Neural cell (in vitro differentiated cells): ENCODE measurements at regions not wholly inside any gene's neighbourhood (a gene's known extent, or its start where the extent isn't known, plus 50 kb on each side); places are given as distances from the start of the nearest gene placed in this dataset.
A peak's percentile ranks its signal among the peaks of the same experiment; 100 is the strongest.

ENCODE experiments used
- H2AFZ ChIP-seq: fragments of 200-600, 300-800 bp; sonication (generic), shearing (Covaris generic); 2 replicates; pipeline ENCODE4 v1.6.0; 2014; ENCODE audit warnings: low read depth, mild to moderate bottlenecking, antibody characterized with exemption, low read length, moderate library complexity
- H3F3A ChIP-seq: fragments of 200-600 bp; shearing (Covaris generic); 2 replicates; pipeline ENCODE4 v1.6.1; 2016; ENCODE audit warnings: mild to moderate bottlenecking, moderate library complexity, mixed read lengths, antibody characterized with exemption, low read length; ENCODE audit not compliant: insufficient read depth, poor library complexity, severe bottlenecking
- H3K27ac ChIP-seq: fragments of 200-600, 300-800 bp; sonication (generic), shearing (Covaris generic); 2 replicates; pipeline ENCODE4 v1.5.1; 2014; ENCODE audit warnings: mild to moderate bottlenecking, low read length, moderate library complexity
- H3K27me3 ChIP-seq: fragments of 300-800, 200-600 bp; sonication (generic), shearing (Covaris generic); 2 replicates; pipeline ENCODE4 v1.6.0; 2014; ENCODE audit warnings: mild to moderate bottlenecking, low read depth, low read length, moderate library complexity; ENCODE audit not compliant: insufficient read depth
- H3K36me3 ChIP-seq: fragments of 300-800, 200-600 bp; sonication (generic), shearing (Covaris generic); 2 replicates; pipeline ENCODE4 v1.5.1; 2014; ENCODE audit warnings: mild to moderate bottlenecking, antibody characterized with exemption, low read length, moderate library complexity; ENCODE audit not compliant: insufficient read depth
- H3K4me2 ChIP-seq: fragments of 300-800, 200-600 bp; sonication (generic), shearing (Covaris generic); 2 replicates; pipeline ENCODE4 v1.6.0; 2014; ENCODE audit warnings: mild to moderate bottlenecking, low read length
- H3K4me3 ChIP-seq: fragments of 300-800, 200-600 bp; sonication (generic), shearing (Covaris generic); 2 replicates; pipeline ENCODE4 v1.5.1; 2014; ENCODE audit warnings: mild to moderate bottlenecking, low read length, moderate library complexity
- H3K79me2 ChIP-seq: fragments of 200-600 bp; shearing (Covaris generic); replicated peaks from 2 replicates; pipeline ENCODE4 v1.6.0; 2014; ENCODE audit warnings: mild to moderate bottlenecking, low read length, moderate library complexity; ENCODE audit not compliant: insufficient read depth
- H3K9ac ChIP-seq: fragments of 300-800, 200-600 bp; sonication (generic), shearing (Covaris generic); 2 replicates; pipeline ENCODE4 v1.6.1; 2016; ENCODE audit warnings: mild to moderate bottlenecking, low read length, mixed read lengths
- H3K9me2 ChIP-seq: fragments of 200-600 bp; shearing (Covaris generic); 2 replicates; pipeline ENCODE4 v1.6.1; 2016; ENCODE audit warnings: mild to moderate bottlenecking, low read length, mixed read lengths; ENCODE audit not compliant: insufficient read depth
- H3K9me3 ChIP-seq: fragments of 200-600, 300-800 bp; sonication (generic), shearing (Covaris generic); 2 replicates; pipeline ENCODE4 v1.6.1; 2016; ENCODE audit warnings: mild to moderate bottlenecking, mixed run types, low read length, moderate library complexity, mixed read lengths
- H4K20me1 ChIP-seq: fragments of 200-600 bp; shearing (Covaris generic); 2 replicates; pipeline ENCODE4 v1.6.1; 2016; ENCODE audit warnings: mild to moderate bottlenecking, mixed run types; ENCODE audit not compliant: insufficient read depth
- CTCF ChIP-seq: fragments of 450-650 bp; IDR thresholded peaks from 2 replicates; pipeline ENCODE4 v1.5.1; 2014; ENCODE audit warnings: antibody characterized with exemption, mild to moderate bottlenecking, moderate library complexity; ENCODE audit not compliant: poor library complexity, severe bottlenecking
- EP300 ChIP-seq: fragments of 450-650 bp; conservative IDR thresholded peaks from 2 replicates; pipeline ENCODE4 v1.6.1; 2014; ENCODE audit warnings: antibody characterized with exemption, mild to moderate bottlenecking, moderate library complexity; ENCODE audit not compliant: poor library complexity, severe bottlenecking
- EZH2 ChIP-seq: fragments of 200-600, 300-800 bp; shearing (Covaris generic), sonication (generic); IDR thresholded peaks from 2 replicates; pipeline ENCODE4 v1.6.1; 2014; ENCODE audit warnings: antibody characterized with exemption, low read length, borderline replicate concordance, mild to moderate bottlenecking; ENCODE audit not compliant: insufficient read depth, poor library complexity, severe bottlenecking
- MXI1 ChIP-seq: fragments of 450-650 bp; conservative IDR thresholded peaks from 2 replicates; pipeline ENCODE4 v1.6.1; 2014; ENCODE audit warnings: antibody characterized with exemption, mild to moderate bottlenecking; ENCODE audit not compliant: poor library complexity, severe bottlenecking
- POLR2AphosphoS5 ChIP-seq: IDR thresholded peaks from 2 replicates; pipeline ENCODE4 v1.6.1; 2012
- RAD21 ChIP-seq: fragments of 450-650 bp; conservative IDR thresholded peaks from 2 replicates; pipeline ENCODE4 v1.6.1; 2014; ENCODE audit warnings: antibody characterized with exemption, mild to moderate bottlenecking, moderate library complexity
- SMC3 ChIP-seq: fragments of 450-650 bp; conservative IDR thresholded peaks from 2 replicates; pipeline ENCODE4 v1.6.1; 2014; ENCODE audit warnings: antibody characterized with exemption, mild to moderate bottlenecking, moderate library complexity; ENCODE audit not compliant: poor library complexity
- TAF1 ChIP-seq: IDR thresholded peaks from 2 replicates; pipeline ENCODE4 v1.6.1; 2012; ENCODE audit warnings: low read depth
- TF ChIP-seq, protein P1 (sequence below): IDR thresholded peaks from 2 replicates; pipeline ENCODE4 v1.6.1; 2012; ENCODE audit warnings: borderline replicate concordance

- H3K4me3 ChIP-seq = no peak overlapping the region
- H2AFZ ChIP-seq = no peak overlapping the region
- H3K27ac ChIP-seq = peak overlapping the region; percentile 48
- no peaks in the 10 kb centered on the region for H3K79me2 ChIP-seq
- no peaks in the 10 kb centered on the region for H3K9me2 ChIP-seq
- no peaks in the 10 kb centered on the region for H3K27me3 ChIP-seq
- TF ChIP-seq CTCF = peak; percentile 15
- TF ChIP-seq TAF1 = no peak
- no peak overlapping the region for H3K9ac ChIP-seq
- no peaks in the 10 kb centered on the region for H3K9me3 ChIP-seq
- no peaks in the 10 kb centered on the region for H3K36me3 ChIP-seq
- H3F3A ChIP-seq = no peaks in the 10 kb centered on the region
- H4K20me1 ChIP-seq = no peaks in the 10 kb centered on the region
- H3K4me2 ChIP-seq = no peak overlapping the region
Measured at GRCh38 chr13:67366533-67366932, 136.4 kb upstream of the PCDH9 start.

GRCh38 chr13:67355812-67356476 lies 125.8 kb upstream of the PCDH9 start:
- Histone ChIP-seq H3K27ac (no peak overlapping the region), H3K4me2 (no peak overlapping the region), H4K20me1 (no peaks in the 10 kb centered on the region), H2AFZ (no peak overlapping the region), H3K9me2 (no peaks in the 10 kb centered on the region), H3K36me3 (no peaks in the 10 kb centered on the region), H3K27me3 (no peaks in the 10 kb centered on the region), H3K9ac (no peak overlapping the region), H3F3A (no peaks in the 10 kb centered on the region), H3K9me3 (no peaks in the 10 kb centered on the region), H3K4me3 (no peak overlapping the region), H3K79me2 (no peaks in the 10 kb centered on the region)
- no peak for TF ChIP-seq SMC3
- TF ChIP-seq, protein P1, sequence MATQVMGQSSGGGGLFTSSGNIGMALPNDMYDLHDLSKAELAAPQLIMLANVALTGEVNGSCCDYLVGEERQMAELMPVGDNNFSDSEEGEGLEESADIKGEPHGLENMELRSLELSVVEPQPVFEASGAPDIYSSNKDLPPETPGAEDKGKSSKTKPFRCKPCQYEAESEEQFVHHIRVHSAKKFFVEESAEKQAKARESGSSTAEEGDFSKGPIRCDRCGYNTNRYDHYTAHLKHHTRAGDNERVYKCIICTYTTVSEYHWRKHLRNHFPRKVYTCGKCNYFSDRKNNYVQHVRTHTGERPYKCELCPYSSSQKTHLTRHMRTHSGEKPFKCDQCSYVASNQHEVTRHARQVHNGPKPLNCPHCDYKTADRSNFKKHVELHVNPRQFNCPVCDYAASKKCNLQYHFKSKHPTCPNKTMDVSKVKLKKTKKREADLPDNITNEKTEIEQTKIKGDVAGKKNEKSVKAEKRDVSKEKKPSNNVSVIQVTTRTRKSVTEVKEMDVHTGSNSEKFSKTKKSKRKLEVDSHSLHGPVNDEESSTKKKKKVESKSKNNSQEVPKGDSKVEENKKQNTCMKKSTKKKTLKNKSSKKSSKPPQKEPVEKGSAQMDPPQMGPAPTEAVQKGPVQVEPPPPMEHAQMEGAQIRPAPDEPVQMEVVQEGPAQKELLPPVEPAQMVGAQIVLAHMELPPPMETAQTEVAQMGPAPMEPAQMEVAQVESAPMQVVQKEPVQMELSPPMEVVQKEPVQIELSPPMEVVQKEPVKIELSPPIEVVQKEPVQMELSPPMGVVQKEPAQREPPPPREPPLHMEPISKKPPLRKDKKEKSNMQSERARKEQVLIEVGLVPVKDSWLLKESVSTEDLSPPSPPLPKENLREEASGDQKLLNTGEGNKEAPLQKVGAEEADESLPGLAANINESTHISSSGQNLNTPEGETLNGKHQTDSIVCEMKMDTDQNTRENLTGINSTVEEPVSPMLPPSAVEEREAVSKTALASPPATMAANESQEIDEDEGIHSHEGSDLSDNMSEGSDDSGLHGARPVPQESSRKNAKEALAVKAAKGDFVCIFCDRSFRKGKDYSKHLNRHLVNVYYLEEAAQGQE = no peak
- no peak for TF ChIP-seq MXI1
- TF ChIP-seq CTCF = no peak
- no peak for TF ChIP-seq TAF1
- TF ChIP-seq EP300 = no peak
- TF ChIP-seq RAD21 = no peak
- no peak for TF ChIP-seq EZH2
- no peak for TF ChIP-seq POLR2AphosphoS5
